Stromal cell of bone marrow (primary cell): ENCODE measurements at regions not wholly inside any gene's neighbourhood (a gene's known extent, or its start where the extent isn't known, plus 50 kb on each side); places are given as distances from the start of the nearest gene placed in this dataset.
"Not testable (repeated sequence)": the region's sequence is repeated elsewhere in the genome, so short reads cannot be mapped to it uniquely, and the experiment has no call there.

ENCODE experiments used
- DNase-seq: peaks from one replicate; pipeline ENCODE4 v3.0.0-alpha.2; 2012; ENCODE audit warnings: low read depth

- peak; percentile 93 for DNase-seq
Observed at GRCh38 chr20:17836303-17836861, 132.2 kb downstream of the SNX5 start.

- DNase-seq: no peak
Observed at GRCh38 chr20:17835934-17836300, 132.7 kb downstream of the SNX5 start.

- peak; percentile 82 for DNase-seq
Observed at GRCh38 chr20:17835240-17835933, 133.2 kb downstream of the SNX5 start.

- no peak for DNase-seq
Observed at GRCh38 chr20:17834804-17835203, 133.8 kb downstream of the SNX5 start.

- no peak for DNase-seq
Observed at GRCh38 chr20:17833036-17833674, 133.4 kb downstream of the BANF2 start.

- DNase-seq: no peak
Observed at GRCh38 chr20:17832236-17832915, 132.6 kb downstream of the BANF2 start.

GRCh38 chr20:17828598-17829144, 128.9 kb downstream of the BANF2 start:
- DNase-seq: no peak

GRCh38 chr20:17827759-17828559, 128.2 kb downstream of the BANF2 start:
- DNase-seq: no peak

GRCh38 chr20:17827079-17827478, 127.3 kb downstream of the BANF2 start:
- DNase-seq: no peak

GRCh38 chr20:17825960-17826843, 126.4 kb downstream of the BANF2 start:
- no peak for DNase-seq

GRCh38 chr20:17825252-17825959, 125.6 kb downstream of the BANF2 start:
- DNase-seq: no peak

- no peak for DNase-seq
Observed at GRCh38 chr20:17824676-17825251, 125.0 kb downstream of the BANF2 start.

GRCh38 chr20:17823409-17824144, 123.8 kb downstream of the BANF2 start:
- no peak for DNase-seq

- no peak for DNase-seq
Observed at GRCh38 chr20:17822540-17823408, 123.0 kb downstream of the BANF2 start.

GRCh38 chr20:17822039-17822438, 122.3 kb downstream of the BANF2 start:
- peak; percentile 59 for DNase-seq

GRCh38 chr20:17821606-17822005, 121.8 kb downstream of the BANF2 start:
- DNase-seq: not testable (repeated sequence)

GRCh38 chr20:17819395-17820093, 119.8 kb downstream of the BANF2 start:
- DNase-seq: no peak
